GM21528 (cell line): ENCODE measurements at regions not wholly inside any gene's neighbourhood (a gene's known extent, or its start where the extent isn't known, plus 50 kb on each side); places are given as distances from the start of the nearest gene placed in this dataset.

ENCODE experiments used
- ATAC-seq: cut with Tn5 transposase; IDR thresholded peaks from one replicate; pipeline ENCODE4 v1.9.1; 2021; ENCODE audit warnings: mild to moderate bottlenecking, moderate library complexity; ENCODE audit not compliant: unreplicated experiment, low FRiP score

- no peak for ATAC-seq
Observed at GRCh38 chr2:144967961-144968360, 448.0 kb upstream of the ZEB2 start.

DNA sequence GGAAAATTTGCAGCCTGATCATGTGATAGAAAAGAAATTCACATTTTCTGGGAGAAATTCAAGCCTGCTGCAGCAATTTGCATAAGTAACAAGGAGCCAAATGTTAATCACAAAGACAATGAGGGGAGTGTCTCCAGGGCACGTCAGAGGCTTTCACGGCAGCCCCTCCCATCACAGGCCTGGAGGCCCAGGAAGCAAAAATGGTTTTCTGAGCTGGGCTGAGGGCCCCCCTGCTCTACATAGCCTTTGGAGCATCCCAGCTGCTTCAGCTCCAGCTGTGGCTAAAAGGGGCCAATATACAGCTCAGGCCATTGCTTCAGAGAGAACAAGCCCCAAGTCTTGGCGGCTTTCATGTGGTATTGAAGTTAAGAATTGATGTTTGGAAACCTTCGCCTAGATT, 445.3 kb upstream of the ZEB2 start:
- no peak for ATAC-seq

DNA sequence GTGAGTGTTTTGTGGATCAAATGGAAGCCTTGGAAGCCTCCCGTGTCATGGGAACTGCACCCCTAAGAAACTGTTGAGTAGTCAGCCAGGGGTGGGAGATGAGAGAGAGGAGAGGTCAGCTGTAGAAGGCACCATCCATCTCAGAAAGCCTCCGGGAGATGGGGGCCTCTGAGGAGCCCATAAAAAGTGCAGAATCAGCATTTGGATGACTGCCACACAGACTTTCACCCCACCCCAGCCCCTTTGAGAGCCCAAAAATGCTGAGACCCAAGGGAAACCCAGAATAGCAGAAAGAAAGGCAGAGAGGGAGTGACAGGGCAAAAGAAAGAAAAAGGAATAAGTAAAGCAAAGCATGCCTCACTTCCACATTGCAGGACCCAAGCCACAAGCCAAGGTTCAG, 443.1 kb upstream of the ZEB2 start:
- ATAC-seq = no peak

GRCh38 chr2:144959416-144959815, 439.5 kb upstream of the ZEB2 start:
- no peak for ATAC-seq

DNA sequence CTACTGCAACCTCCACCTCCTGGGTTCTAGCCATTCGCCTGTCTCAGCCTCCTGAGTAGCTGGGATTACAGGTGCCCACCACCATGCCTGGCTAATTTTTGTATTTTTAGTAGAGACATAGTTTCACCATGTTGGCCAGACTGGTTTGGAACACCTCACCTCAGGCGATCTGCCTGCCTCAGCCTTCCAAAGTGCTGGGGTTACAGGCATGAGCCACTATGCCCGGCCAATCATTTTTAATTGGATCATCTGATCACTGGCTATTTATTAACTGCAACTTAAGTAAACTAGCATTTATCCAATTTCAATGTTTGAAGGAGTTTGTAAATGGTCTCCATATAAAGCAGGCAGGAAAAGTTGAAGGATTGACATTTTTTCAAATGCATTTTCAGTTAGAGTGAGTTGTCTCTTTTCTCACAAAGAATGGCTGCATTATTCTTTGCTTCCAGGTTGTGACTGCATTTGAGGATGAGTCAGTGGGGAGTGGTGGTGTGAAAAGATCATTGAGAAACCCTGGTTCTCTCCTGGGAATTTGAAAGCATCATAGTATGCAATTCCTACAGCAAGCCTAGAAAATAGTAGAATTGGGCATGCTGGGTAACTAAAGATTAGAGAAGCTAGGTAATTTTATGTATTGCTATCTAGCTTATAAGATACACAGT, 431.1 kb upstream of the ZEB2 start:
- ATAC-seq = no peak

DNA sequence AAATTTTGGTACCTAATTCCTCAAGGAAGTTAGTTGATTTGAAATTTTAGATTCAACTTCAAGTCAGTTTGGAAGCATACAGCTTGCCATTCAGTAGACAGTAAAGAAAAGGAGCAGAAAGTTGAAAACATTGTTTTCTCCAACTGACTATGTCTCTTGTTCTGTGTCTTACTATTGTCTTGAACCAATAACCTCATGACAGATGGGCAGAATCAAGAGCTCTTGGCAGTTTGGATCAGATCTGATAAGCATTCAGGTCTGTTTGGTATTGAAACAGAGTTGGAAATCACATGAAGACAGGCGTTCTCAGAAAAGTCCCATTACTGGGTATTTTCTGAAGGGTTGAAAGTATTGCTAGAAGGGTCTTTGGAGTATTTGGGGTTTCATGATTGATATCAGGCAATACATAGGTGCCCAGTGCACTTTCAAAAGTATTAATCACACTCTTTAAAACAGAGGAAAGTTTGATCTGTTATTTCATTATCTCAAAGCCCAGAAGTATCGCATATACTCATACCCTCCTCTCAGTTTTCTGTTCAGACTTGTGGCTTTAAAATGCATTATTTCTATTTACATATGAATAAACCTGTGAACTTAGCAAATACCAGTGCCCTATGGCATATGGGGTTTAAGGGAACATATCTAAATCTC, 428.4 kb upstream of the ZEB2 start:
- no peak for ATAC-seq

- no peak for ATAC-seq
Observed at GRCh38 chr2:144947709-144948037, 427.8 kb upstream of the ZEB2 start.

- ATAC-seq = no peak
Observed at GRCh38 chr2:144946263-144946662, 426.3 kb upstream of the ZEB2 start.

DNA sequence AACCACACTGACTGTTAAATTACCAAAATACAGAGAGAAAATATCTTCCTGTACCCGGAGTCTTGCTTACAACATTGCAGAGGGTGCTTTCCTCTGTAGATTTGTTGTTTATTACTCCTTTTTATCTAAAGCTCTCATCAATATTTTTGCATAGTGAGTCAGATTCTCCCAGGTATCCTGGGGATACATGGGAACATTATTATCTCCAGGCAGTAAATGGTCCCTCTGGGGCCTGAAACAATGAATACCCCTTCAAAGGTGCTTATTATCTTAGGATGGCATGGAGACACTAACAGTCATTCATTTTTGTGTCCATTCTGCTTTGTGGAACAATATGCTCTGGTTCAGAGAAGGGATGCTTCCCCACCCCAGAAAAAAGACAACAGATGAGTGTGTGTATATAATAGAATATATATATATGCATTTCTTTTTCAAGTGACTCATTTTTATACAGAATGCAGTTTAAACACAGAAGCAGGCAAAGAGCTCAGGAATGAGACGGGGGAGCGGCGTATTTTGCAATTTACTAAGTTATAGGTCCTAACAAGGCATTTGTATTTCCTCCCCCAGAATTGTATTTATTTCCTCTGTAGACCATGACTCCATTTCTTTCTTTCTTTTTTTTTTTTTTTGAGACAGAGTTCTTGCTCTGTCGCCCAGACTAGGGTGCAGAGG, 424.8 kb upstream of the ZEB2 start:
- ATAC-seq = no peak

GRCh38 chr2:144943986-144944385, 424.1 kb upstream of the ZEB2 start:
- no peak for ATAC-seq

- ATAC-seq = no peak
Observed at GRCh38 chr2:144943293-144943941, 423.5 kb upstream of the ZEB2 start.

GRCh38 chr2:144942516-144943256, 422.8 kb upstream of the ZEB2 start:
- no peak for ATAC-seq

DNA sequence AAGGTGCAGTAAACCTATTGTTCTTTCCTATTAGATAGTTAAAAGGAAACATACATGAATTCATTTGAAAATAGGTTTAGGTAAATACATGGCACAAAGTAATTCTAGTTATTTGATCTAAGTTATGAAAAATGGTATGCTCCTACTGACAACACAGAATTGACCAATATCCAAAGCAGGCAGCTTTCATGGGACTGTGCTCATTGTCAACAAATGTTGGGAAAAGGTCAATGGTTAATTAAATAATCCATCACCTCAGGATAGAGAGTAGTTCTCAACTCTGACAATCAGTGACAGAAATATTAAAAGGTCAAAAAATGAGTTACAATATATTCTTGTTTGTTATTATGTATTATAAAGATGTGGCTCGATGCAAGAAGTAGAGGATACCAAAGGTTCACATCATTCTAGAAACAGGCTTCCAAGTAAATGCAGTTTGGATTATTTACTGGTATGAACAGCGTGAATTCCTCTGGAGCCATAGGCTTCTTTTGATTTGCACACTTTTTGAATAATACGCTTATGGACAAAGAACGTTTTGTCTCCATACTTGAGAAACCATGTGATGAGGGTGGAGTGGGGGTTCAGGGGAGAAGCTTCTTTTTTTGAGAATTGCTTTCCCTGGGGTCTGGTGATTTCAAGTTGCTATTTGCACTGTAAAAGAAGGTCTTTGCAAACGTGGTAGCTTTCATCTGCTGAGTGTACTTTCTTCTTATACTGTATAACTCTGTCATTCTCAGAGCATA, 422.0 kb upstream of the ZEB2 start:
- no peak for ATAC-seq

DNA sequence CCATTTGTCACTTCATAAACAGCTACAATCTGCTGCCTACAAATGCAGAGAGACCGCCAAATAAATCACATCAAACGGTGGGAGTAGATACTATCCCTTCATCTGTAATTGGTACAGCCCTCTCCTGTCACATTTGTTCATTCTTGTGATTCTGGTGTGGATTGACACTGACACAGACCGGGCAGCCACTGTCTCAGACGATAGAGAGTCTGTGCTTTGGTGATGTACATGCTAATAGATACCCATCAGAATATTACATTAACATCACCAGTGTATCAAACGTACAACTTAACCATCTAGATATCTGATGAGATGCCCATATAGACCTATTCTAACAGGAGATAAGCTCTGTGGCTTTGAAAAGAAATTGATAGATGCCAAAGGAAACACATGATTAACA, 419.7 kb upstream of the ZEB2 start:
- no peak for ATAC-seq

GRCh38 chr2:144937910-144938709, 418.2 kb upstream of the ZEB2 start:
- ATAC-seq = no peak

GRCh38 chr2:144937066-144937465, 417.1 kb upstream of the ZEB2 start:
- no peak for ATAC-seq

GRCh38 chr2:144936442-144936841, 416.5 kb upstream of the ZEB2 start:
- ATAC-seq = no peak

DNA sequence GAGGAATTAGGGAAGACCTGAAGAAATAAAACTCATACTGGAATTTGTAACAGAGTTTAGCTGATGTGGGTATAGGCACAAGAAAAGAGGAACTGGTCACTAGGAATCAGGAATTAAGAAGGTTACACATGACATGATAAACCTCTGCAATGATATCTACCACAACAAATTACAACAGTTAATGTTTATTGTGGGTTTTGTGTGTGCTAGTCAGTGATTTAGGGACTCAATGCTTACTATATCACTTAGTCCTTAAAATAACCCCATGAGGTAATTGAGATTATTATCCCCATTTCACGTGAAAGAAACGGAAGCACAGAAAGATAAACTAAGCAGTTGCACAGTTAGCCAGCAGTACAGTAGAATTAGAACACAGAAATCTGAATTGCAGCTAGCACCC, 415.8 kb upstream of the ZEB2 start:
- ATAC-seq = no peak

DNA sequence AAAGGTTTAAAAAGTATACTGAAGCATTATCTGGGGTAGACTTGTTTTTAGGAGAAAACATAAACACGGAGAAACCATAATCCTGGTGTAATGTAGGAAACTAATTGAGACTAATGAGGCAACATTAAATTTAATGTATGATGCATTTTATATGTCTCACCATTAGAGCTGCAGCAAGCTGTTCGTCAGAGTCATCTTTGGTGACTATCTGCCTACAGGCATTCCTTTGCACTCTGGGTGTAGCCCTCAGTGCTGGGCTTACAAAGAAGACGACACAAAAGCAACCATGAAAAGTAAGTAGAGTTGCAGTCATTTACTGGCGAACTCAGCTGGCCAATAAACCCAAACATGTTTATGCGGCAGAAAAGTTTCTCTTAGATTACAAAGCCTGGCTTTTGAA, 415.3 kb upstream of the ZEB2 start:
- ATAC-seq = no peak
